G401 (cell line): ENCODE measurements at regions not wholly inside any gene's neighbourhood (a gene's known extent, or its start where the extent isn't known, plus 50 kb on each side); places are given as distances from the start of the nearest gene placed in this dataset.
"Not testable (repeated sequence)": the region's sequence is repeated elsewhere in the genome, so short reads cannot be mapped to it uniquely, and the experiment has no call there.

ENCODE experiments used
- DNase-seq: peaks from one replicate; pipeline ENCODE4 v3.0.0-alpha.2; 2015; ENCODE audit warnings: low spot score
- in situ Hi-C: cut with HindIII; loops from 2 replicates; pipeline ENCODE4 v1.10.0; 2016; ENCODE audit warnings: low sequenced_read_pairs, mixed read lengths

DNA sequence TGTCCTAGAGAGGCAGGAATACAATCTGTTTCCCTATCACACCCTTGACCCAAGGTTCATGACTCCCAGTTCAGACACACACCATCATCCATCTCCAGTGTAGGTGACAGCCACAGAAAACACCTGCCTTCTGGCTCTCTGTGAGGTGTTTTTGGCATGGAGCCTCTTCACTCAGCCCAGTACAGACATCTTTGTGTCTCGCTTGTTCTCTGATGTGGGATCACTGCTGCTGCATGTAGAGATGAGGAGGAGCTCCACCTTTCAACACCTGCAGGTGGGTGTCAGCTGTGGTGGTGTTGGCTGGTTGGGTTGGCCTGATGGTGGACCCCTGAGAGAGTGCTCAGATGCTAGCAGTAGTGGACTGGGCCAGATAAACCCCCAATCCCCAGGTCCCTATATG is 916.7 kb upstream of the B3GALT2 start:
- in situ Hi-C loops, result no loop called here
- no peak for DNase-seq

DNA sequence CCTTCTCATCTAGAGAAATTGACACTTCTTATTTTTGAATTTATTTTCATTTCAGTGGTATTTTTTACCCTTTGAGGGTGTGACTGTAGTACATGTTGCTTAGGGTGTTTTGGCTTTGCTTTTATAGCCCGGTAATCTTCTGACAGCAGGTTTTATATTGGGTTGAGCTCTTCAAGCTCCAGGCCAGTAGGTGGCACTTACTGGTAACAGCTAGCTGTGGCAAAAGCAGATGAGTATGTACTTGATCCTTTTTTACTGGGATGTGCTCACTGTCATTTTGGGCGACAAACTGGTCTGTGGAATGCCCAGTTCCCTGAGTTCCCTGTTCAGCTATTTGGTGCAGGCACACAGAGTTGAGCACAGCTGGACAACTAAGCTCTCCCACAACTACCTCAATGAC is 916.2 kb upstream of the B3GALT2 start:
- in situ Hi-C loops, result no loop called here
- no peak for DNase-seq

DNA sequence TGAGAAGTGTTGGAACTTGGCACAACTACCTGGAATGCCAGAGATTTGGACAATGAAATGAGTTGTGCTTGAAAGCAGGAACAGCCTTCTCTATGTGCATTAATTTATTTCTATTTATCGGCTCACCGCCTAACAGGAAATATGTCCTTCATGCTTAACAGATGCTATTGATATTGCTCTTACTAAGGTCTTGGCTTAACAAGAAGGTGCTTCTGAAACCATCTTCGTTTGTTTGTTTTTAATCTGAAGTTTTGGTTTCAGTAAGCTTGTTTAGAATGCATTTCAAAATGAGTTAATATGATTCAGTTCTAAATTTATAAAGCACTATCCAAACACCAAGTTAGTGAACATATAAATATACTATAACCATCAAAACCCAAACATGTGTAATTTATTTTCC is 898.3 kb upstream of the B3GALT2 start:
- in situ Hi-C loops, result no loop called here
- no peak for DNase-seq

DNA sequence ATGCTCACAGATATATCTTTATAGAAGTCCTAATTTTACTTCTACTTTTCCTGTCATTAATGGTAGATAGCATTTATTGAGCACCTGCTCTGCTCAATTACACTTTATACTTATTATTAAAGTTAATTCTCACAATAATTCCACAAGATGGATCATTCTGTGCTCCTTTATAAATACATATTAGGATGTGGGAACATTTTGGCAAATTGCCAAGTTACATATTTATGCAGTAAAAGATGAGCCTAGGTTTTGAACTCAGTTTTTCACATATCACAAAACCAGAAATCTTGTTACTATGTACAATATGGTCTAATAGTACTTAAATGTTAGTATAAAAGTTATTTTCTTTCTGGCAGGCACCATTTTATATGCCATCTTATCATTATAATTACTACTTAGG is 895.0 kb upstream of the B3GALT2 start:
- in situ Hi-C loops, result no loop called here
- no peak for DNase-seq

DNA sequence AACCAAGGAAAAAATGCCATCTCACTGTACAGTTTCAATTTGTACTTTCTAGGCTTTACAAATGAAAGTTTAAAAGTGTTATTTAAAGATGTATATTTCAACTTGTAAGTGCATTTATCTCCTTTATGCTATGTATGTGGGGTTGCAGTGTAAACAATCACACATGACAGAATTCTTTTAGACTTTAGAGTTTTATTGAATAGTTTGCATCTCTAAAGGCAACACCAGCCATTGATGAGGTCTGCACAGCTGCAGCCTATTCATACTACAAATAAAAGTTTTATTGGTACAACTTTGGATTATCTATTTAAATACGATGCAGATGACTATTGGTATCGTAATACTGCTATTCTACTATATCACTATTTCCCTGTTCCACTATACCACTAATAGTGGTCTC is 894.4 kb upstream of the B3GALT2 start:
- DNase-seq, result no peak
- in situ Hi-C loops, result no loop called here

DNA sequence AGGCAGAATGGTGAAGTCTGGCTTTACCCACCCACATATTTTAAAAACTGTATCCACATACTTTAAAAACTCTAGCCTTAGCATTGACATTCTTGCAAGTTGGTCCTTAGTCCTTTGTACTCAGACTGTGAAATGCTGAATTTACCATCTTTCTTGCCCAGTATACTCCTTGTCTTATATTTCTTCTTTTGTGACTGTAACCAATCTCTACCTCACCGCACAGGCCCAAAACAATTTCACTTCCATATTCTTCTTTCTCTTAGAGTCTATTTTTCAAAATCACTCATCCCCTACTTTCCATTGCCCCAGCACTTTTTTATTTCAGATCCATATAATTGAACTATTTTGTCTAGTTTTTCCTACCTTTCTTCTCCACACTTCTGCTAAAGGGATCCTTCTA is 892.4 kb upstream of the B3GALT2 start:
- no peak for DNase-seq
- in situ Hi-C loops, result no loop called here

DNA sequence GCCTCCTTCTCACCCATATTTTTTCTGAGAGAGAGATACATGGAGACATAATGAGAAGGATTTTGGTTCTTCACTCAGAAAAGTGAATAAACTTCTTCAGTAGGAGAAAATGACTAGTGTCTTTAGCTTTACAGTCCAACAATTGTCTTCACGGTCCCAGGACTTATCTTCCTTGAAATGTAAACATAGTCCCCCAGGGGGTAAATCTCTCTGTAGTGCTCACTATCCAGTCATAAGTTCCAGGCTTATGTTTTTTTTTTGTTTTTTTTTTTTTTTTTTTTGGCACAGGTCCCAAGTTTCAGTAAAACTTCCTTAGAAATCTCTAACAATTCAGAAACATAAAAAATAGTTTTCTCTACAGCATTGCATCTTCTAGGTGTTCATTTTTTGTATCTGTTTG is 890.2 kb upstream of the B3GALT2 start:
- in situ Hi-C loops, result no loop called here
- DNase-seq, result no peak

DNA sequence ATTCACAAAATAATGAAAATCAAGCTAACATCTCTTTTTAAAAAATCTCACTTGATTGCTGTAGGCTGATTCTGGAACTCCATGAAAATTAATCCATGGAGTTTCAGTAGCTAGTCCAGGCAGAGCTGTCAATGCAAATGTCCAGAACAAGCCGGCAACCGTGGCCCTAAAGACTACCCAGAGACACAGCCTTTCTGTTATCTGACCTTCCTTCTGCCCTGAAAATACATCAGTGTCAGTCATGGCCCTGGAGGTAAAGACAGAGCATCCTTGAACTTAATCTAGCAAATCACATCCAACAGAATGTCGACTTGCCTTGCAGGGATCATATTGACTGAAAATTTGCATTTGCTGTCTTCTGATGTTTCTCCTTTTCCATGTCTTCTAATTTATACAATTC is 887.4 kb upstream of the B3GALT2 start:
- no peak for DNase-seq
- in situ Hi-C loops, result no loop called here

DNA sequence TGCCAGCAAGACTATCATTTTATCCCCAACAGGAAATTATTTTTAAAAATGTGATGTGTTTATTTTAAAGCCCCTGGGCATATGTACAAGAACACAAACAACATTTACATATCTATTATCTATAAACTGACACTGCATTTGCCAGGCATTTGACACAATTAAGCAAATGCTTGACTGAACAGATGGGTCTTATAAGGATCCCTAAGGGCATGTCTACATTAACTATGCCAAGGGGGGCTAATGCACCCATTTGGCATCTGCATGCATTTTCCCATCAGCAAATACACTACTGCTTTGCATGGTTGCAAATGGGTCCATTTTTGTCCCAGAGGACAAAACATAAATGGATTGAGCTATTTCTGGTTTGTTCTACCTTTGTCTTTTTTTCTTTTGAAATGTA is 884.8 kb upstream of the B3GALT2 start:
- in situ Hi-C loops, result no loop called here

DNA sequence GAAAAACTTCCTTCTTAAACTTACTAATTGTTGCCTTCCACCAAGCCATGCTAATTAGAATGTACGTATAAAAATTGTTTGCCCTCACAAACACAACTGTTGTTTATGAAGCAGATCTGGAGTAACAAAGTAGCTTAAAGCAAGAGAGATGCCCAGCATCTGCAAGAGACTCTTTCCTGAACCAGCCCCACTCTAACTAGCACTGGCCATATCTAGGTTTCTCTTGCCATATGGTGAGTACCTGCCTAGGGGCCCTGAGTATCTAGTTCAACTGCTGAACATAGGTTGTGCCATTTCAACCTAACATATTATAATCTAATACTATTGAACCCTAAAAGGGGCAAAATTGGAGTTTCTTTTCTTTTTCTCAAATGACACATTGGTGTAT is 883.4 kb upstream of the B3GALT2 start:
- DNase-seq, result no peak
- in situ Hi-C loops, result no loop called here

More for the DNA sequence above, 884.8 kb upstream of the B3GALT2 start:
- no peak for DNase-seq

DNA sequence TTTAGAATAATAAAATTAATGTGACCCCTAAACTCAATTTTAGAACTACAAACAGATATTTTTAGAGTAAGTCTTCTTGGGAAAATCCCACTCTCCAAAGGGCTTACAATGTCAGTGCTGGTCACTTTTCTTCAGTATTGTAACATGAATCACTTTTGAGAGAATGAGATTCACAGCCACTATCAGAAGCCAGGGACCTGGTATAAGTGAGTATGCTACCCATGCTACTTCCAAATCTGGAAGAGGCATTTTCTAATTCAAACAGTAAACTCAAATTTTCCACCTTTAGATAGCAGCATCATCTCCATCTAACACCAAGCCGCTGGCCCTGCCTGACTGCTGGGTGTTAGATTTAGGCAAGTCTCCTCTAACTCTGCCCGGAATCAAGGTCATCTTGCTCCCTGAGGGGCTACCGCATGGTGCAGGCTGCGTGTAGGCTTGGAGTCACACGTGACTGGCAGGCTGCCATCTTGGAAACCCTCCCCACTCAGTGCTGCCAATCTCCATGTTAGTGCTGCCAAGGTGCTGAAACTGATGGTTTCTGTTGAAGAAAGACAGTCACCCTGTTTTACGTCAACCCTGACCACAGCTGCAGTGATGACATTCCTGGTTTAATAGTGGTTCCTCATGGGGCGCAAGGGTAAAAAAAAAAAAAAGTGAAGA is 882.9 kb upstream of the B3GALT2 start:
- peak; percentile 52 for DNase-seq
- in situ Hi-C loops, result no loop called here

DNA sequence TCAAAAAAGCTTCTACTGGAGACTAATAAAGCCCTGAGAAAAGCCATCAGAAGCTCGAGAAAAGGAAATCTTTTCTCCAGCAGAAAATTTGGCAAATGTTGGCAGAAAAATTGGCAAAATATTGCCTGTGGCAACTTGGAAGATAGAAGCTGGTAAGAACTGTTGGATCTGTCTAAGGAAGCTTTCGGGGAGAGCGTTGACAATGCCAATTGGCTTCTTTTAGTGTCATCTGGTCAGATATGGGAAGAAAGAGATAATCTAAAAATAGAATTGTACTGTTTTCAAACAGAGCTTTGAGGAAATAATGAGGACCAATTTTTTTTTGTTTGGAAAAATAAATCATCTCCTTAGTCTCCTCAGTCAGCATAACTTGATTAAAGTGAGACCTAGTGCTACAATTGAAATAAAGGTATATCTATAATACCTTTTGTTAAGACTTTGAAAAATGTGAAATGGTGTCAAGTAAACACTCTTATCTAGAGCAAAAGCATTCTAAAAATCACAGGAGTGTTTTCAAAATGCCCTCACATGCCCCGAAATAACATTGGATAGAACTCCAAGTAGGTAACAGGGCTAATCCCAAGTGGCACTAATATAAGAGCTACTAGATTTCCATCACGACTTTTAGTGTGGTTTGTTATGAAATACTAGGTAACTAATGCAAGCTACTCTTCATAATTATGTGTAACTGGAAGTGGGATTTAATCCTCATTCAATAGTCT is 882.2 kb upstream of the B3GALT2 start:
- in situ Hi-C loops, result no loop called here

DNA sequence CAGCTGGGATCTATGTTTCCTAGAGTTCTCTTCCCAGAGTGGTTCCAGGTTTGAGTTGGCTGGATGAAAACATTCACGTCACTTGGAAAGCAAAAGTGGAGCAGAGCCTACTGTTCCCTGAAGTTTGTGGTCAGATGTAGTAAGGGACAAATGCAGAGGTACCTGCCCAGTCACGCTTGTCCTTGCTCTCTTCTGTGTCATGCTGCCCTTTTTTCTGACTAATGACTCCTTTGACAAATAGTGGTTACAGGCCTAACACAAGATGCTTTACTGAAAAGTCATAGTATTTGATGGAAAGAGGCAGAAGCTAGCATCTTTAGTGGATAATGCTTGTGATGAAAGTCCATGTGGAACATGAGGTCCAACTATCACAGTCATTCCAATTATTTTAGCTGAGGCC is 881.4 kb upstream of the B3GALT2 start:
- DNase-seq, result no peak
- in situ Hi-C loops, result no loop called here

More for the DNA sequence above, 882.2 kb upstream of the B3GALT2 start:
- peak; percentile 66 for DNase-seq

DNA sequence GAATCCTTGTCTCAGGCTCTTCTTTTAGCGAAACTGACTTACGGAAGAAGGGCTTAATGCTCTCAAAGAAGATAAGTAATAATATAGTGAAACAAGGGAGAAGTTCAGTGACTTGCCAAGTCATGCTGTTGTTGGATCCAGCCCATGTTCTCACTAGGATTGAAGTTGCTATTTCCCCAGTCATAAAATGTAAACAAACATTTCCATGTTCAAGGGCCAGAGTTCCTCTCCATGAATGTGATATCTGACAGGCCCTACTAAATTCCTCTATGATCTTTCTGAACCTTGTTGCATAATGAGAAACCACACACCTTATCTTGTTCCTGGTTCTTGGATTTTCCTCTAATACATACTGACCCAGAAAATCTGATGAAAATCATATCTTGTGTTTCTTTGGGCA is 876.5 kb upstream of the B3GALT2 start:
- DNase-seq, result no peak
- in situ Hi-C loops, result no loop called here

DNA sequence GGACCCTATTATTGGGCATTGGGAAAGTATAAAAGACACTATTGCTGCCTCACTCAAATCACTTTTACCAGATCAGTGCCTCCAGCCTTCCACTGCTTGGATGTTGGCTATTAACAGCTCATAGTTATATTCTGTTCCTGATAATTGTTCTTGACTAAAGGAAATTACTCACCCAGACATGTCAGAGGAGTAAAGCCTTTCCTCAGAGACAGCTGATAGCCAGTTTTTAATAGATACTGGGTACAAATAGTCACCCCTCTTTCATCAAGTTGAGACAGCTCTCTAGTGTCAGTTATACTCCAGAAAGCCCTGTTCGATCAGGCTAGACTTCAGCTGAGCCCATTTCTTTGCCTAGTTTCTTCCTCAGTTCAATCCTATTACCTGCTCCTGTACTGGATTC is 876.1 kb upstream of the B3GALT2 start:
- no peak for DNase-seq
- in situ Hi-C loops, result no loop called here

DNA sequence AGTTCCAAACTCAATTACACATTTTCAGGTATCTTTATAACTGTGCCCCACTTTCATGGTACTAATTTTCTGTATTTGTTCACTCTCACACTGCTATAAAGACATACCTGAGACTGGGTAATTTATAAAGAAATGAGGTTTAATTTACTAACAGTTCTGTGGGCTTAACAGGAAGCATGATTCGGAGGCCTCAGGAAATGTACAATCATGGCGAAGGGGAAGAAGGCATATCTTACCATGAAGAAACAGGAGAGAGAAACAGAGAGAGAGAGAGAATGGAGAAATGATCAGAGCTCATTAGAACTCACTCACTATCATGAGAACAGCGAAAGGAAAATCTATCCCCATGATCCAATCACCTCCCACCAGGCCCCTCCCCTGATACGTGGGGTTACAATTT is 874.1 kb upstream of the B3GALT2 start:
- DNase-seq, result no peak
- in situ Hi-C loops, result no loop called here

DNA sequence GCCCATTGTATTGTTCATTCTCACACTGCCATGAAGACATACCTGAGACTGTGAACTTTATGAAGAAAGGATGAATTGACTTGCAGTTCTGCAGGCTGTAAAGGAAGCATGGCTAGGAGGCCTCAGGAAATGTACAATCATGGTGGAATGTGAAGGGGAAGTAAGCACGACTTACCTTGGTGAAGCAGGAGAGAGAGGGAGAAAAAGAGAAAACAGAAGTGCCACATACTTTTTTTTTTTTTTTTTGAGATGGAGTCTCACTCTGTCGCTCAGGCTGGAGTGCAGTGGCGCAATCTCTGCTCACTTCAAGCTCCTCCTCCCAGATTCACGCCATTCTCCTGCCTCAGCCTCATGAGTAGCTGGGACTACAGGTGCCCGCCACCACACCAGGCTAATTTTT is 871.9 kb upstream of the B3GALT2 start:
- in situ Hi-C loops, result not testable (repeated sequence)

DNA sequence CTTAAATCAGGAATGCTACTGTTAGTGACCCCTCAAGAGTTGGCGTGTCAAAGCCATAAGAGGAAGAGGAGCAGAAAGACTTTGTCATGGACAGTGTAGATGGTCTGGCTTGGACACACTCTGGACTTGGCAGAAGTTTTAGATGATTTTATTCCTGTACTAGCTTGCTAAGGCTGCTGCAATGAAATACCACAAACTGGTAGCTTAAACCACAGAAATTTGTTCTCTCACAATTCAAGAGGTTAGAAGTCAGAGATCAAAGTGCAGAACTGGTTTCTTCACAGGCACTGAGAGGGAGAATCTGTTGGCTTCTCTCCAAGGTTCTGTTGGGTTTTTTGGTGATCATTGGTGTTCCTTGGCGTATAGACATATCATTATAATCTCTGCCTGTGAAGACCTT is 869.8 kb upstream of the B3GALT2 start:
- in situ Hi-C loops, result no loop called here
- no peak for DNase-seq

More for the DNA sequence above, 871.9 kb upstream of the B3GALT2 start:
- not testable (repeated sequence) for DNase-seq

DNA sequence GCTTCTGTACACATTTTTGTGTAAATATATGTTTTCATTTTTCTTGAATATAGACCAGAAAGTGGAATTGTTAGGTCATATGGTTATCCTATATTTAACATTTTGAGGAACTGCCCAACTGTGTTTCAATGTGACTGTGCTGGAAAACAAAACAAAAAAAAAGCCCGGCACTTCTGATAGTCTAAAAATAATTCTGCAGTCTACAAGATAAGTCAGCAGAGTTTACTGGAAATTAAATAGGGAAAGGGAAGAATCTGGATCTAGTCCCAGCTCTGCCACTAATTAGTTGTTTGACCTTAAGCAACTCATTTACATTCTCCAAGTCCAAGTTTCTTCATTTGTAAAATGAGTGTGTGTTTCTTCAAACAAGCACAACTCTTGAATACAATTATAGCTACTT is 869.1 kb upstream of the B3GALT2 start:
- in situ Hi-C loops, result no loop called here
- peak; percentile 2 for DNase-seq

DNA sequence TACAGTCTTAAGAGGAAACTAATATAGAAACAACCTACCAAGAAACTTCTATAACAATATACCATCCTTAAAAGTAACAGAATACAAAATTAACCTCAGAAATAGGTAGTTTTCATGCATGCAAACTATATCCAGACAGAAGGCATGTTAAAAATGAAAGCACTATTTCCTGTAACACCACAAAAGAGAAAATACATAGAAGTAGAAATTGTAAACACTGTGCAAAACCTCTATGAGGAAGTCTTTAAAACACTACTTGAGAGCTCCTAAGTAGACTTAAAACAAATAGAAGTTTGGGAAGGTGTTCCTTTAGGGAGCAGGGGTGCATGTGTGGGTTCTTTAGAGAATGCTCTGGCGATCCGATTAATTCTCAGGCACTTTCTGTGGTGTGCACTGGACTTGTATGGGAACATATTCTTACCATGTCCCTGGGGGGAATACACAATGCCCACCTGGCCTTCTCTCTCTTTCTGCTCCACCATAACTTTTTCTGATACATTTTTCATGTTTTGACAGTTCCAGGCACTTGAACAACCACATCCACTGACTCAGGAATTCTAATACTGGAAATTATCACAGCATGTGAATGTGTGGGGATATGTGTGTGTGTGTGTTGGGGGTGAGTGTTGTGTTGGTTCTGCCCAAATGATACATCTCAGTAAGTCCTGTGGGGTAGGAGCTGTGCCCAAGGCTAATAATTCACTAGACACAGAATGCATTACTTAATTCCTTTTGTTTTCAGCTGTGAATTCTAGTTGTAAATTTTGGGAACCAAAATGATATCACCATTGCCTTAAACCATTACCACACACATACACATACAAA is 866.3 kb upstream of the B3GALT2 start:
- in situ Hi-C loops, result no loop called here
- DNase-seq, result no peak
